ENCODE measurements at regions not wholly inside any gene's neighbourhood (a gene's known extent, or its start where the extent isn't known, plus 50 kb on each side); places are given as distances from the start of the nearest gene placed in this dataset.
A peak's percentile ranks its signal among the peaks of the same experiment; 100 is the strongest.
"Not testable (repeated sequence)": the region's sequence is repeated elsewhere in the genome, so short reads cannot be mapped to it uniquely, and the experiment has no call there.

- peak; percentile 23 to 70 (median 54) for DNase-seq
- H3K4me3 ChIP-seq (ENCODE audit: control insufficient read depth in 1 of 7, extremely low read depth in 1 of 7, insufficient read depth in 4 of 7, low read depth in 2 of 7, low read length in 6 of 7) = no peak overlapping the region
- peaks cover 5 to 37% (median 19%) of the 10 kb centered on the region in 4 experiments for H3K4me1 ChIP-seq (ENCODE audit: control extremely low read depth in 1 of 4, control insufficient read depth in 4 of 4, insufficient read depth in 4 of 4, low read length in 3 of 4)
- WGBS (ENCODE audit: insufficient coverage) = 0% methylated on average over 1 of the region's 3 CpGs
- POLR2A ChIA-PET = interaction anchor here (1.6 kb wide), 1 partner anchor 10 kb away, joined by 4 read pairs; no protein-coding TSS in a partner anchor
- H3K27ac ChIP-seq (ENCODE audit: insufficient read depth in 1 of 2, low read depth in 1 of 2, low read length in 2 of 2, poor library complexity in 1 of 2, severe bottlenecking in 2 of 2) = no peak overlapping the region
- H3K9me3 ChIP-seq (ENCODE audit: control extremely low read depth in 1 of 5, control insufficient read depth in 4 of 5, insufficient read depth in 2 of 5, low read depth in 1 of 5, low read length in 4 of 5) = no peaks in the 10 kb centered on the region
- H3K36me3 ChIP-seq (ENCODE audit: control insufficient read depth in 4 of 4, insufficient read depth in 4 of 4, low read length in 3 of 4) = no peaks in the 10 kb centered on the region
- no peaks in the 10 kb centered on the region for H3K27me3 ChIP-seq (replicated peaks in 2 of 5; ENCODE audit: control insufficient read depth in 4 of 5, insufficient read depth in 5 of 5, low read length in 4 of 5)
- CTCF ChIA-PET = interaction anchor here (1.1 to 1.9 kb wide), 3 partner anchors 9 to 409 kb away, joined by 3 to 7 read pairs (median 4); no protein-coding TSS in a partner anchor
Measured at GRCh38 chr16:58850678-58851020, 116.5 kb upstream of the GOT2 start.

DNA sequence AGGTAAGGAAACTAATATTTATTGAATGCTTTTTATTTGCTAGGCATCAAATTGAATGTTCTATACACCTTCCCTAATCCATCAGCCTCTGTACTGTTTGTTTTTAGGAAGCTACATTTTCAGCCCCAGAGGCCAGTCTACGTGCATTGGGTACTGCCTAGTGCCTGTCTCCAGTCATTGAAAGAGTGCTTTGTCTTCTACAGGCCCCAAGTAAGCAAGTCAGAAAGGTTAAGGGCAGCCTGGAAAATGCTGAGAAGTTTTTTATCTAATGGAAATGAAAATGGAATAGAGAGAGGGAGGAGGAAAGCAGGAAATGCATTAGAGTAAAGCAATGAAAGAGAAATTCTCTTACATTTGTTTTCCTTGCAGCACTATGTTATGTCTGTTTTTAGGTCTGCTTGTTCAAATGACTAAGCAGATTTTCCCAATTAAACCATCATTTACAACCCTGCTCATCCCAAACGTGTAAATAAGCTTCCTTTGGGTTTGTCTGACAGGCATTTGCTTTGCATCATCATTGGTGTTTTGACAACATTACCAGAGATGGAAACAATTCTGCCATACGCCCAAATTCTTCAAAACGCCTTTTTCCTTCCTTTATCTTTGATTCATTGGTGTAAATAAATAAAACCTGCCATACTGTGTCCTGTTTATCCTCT lies 116.0 kb upstream of the GOT2 start:
- peak overlapping the region in 1 of 2 experiments; percentile 6 for H3K27ac ChIP-seq (ENCODE audit: insufficient read depth in 1 of 2, low read depth in 1 of 2, low read length in 2 of 2, poor library complexity in 1 of 2, severe bottlenecking in 2 of 2)
- WGBS (ENCODE audit: insufficient coverage) = 25% methylated on average over 2 of the region's 4 CpGs
- no peaks in the 10 kb centered on the region for H3K27me3 ChIP-seq (replicated peaks in 2 of 5; ENCODE audit: control insufficient read depth in 4 of 5, insufficient read depth in 5 of 5, low read length in 4 of 5)
- H3K36me3 ChIP-seq (ENCODE audit: control insufficient read depth in 4 of 4, insufficient read depth in 4 of 4, low read length in 3 of 4) = no peaks in the 10 kb centered on the region
- peaks cover 5 to 32% (median 15%) of the 10 kb centered on the region in 4 experiments for H3K4me1 ChIP-seq (ENCODE audit: control extremely low read depth in 1 of 4, control insufficient read depth in 4 of 4, insufficient read depth in 4 of 4, low read length in 3 of 4)
- H3K4me3 ChIP-seq (ENCODE audit: control insufficient read depth in 1 of 7, extremely low read depth in 1 of 7, insufficient read depth in 4 of 7, low read depth in 2 of 7, low read length in 6 of 7) = no peak overlapping the region
- CTCF ChIA-PET = interaction anchor here (1.1 to 1.9 kb wide), 3 partner anchors 9 to 410 kb away, joined by 3 to 7 read pairs (median 4); no protein-coding TSS in a partner anchor
- no peak for DNase-seq
- no peaks in the 10 kb centered on the region for H3K9me3 ChIP-seq (ENCODE audit: control extremely low read depth in 1 of 5, control insufficient read depth in 4 of 5, insufficient read depth in 2 of 5, low read depth in 1 of 5, low read length in 4 of 5)
- POLR2A ChIA-PET = interaction anchor here (1.6 kb wide), 1 partner anchor 10 kb away, joined by 4 read pairs; no protein-coding TSS in a partner anchor

DNA sequence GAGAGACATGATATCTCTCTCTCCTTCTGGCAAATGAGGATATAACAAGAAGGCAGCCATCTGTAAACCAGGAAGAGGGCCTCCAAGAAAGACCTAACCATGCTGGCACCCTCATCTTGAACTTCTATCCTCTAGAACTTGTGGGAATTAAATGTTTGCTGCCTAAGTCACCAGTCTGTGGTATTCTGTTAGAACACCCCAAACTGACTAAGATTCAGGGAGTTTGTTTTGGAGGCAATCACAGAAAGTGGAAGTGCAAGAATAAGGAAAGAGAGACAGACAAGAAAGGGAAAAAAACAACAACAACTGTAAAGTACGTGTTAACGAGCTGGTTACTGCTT lies 114.5 kb upstream of the GOT2 start:
- Histone ChIP-seq H3K27me3 (replicated peaks in 2 of 5; ENCODE audit: control insufficient read depth in 4 of 5, insufficient read depth in 5 of 5, low read length in 4 of 5) (no peaks in the 10 kb centered on the region), H3K9me3 (ENCODE audit: control extremely low read depth in 1 of 5, control insufficient read depth in 4 of 5, insufficient read depth in 2 of 5, low read depth in 1 of 5, low read length in 4 of 5) (no peaks in the 10 kb centered on the region), H3K4me3 (ENCODE audit: control insufficient read depth in 1 of 7, extremely low read depth in 1 of 7, insufficient read depth in 4 of 7, low read depth in 2 of 7, low read length in 6 of 7) (no peak overlapping the region), H3K36me3 (ENCODE audit: control insufficient read depth in 4 of 4, insufficient read depth in 4 of 4, low read length in 3 of 4) (no peaks in the 10 kb centered on the region), H3K27ac (ENCODE audit: insufficient read depth in 1 of 2, low read depth in 1 of 2, low read length in 2 of 2, poor library complexity in 1 of 2, severe bottlenecking in 2 of 2) (no peak overlapping the region), H3K4me1 (ENCODE audit: control extremely low read depth in 1 of 4, control insufficient read depth in 4 of 4, insufficient read depth in 4 of 4, low read length in 3 of 4) (peaks cover 0 to 19% (median 5%) of the 10 kb centered on the region in 4 experiments)
- no peak for DNase-seq
- ChIA-PET CTCF (no interaction called here), POLR2A (no interaction called here)
- 100% methylated on average over 2 of the region's 2 CpGs for WGBS (ENCODE audit: insufficient coverage)

DNA sequence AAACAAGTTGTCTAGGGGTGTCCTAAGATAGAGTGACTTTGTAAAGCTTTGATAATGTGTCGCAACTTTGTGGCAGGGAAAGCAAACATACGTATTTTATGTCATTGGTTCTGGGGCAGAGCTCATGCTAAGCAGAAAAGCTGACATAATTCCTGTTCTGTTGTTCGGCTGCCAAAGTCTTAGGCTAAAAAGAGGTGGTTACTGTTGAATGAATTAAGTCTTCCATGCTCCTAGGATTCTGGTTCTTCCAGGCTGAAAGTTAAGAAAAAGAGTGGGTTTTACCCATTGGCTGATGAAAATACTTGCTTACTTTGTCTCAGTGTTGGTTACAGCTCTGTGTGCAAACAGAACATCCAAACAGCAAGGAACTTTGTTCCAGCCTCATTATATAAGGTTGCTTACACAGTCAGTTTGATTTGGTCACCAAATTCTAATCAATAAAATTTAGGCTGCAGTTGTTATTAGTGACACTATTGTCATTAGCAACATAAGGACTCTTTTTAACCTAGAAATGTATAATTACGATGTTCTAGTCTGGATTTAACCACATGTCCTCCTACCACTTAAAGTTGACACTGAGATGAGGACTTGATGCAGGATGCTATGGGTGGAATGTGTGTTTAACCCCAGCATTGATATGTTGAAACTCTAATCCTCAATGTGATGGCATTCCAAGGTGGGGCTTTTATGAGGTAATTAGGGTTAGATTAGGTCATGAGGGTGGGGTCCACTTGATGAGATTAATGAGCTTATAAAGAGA lies 114.0 kb upstream of the GOT2 start:
- WGBS (ENCODE audit: insufficient coverage) = 77% methylated on average over 3 of the region's 4 CpGs
- POLR2A ChIA-PET = no interaction called here
- Histone ChIP-seq H3K27ac (ENCODE audit: insufficient read depth in 1 of 2, low read depth in 1 of 2, low read length in 2 of 2, poor library complexity in 1 of 2, severe bottlenecking in 2 of 2) (no peak overlapping the region), H3K4me1 (ENCODE audit: control extremely low read depth in 1 of 4, control insufficient read depth in 4 of 4, insufficient read depth in 4 of 4, low read length in 3 of 4) (peaks cover 0 to 18% (median 5%) of the 10 kb centered on the region in 4 experiments), H3K36me3 (ENCODE audit: control insufficient read depth in 4 of 4, insufficient read depth in 4 of 4, low read length in 3 of 4) (no peaks in the 10 kb centered on the region), H3K9me3 (ENCODE audit: control extremely low read depth in 1 of 5, control insufficient read depth in 4 of 5, insufficient read depth in 2 of 5, low read depth in 1 of 5, low read length in 4 of 5) (no peaks in the 10 kb centered on the region), H3K4me3 (ENCODE audit: control insufficient read depth in 1 of 7, extremely low read depth in 1 of 7, insufficient read depth in 4 of 7, low read depth in 2 of 7, low read length in 6 of 7) (no peak overlapping the region), H3K27me3 (replicated peaks in 2 of 5; ENCODE audit: control insufficient read depth in 4 of 5, insufficient read depth in 5 of 5, low read length in 4 of 5) (no peaks in the 10 kb centered on the region)
- no peak for DNase-seq
- CTCF ChIA-PET = interaction anchor here (1.4 kb wide), 1 partner anchor 34 kb away, joined by 3 read pairs; no protein-coding TSS in a partner anchor

DNA sequence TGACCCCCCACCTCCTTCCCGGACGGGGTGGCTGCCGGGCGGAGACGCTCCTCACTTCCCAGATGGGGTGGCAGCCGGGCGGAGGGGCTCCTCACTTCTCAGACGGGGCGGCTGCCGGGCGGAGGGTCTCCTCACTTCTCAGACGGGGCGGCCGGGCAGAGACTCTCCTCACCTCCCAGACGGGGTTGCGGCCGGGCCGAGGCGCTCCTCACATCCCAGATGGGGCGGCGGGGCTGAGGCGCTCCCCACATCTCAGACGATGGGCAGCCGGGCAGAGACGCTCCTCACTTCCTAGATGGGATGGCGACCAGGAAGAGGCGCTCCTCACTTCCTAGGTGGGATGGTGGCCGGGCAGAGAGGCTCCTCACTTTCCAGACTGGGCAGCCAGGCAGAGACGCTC lies 112.1 kb upstream of the GOT2 start:
- CTCF ChIA-PET = not testable (repeated sequence)
- WGBS (ENCODE audit: insufficient coverage) = 100% methylated on average over 3 of the region's 29 CpGs

GRCh38 chr16:58843675-58844074 lies 109.6 kb upstream of the GOT2 start:
- H3K36me3 ChIP-seq (ENCODE audit: control insufficient read depth in 4 of 4, insufficient read depth in 4 of 4, low read length in 3 of 4) = no peaks in the 10 kb centered on the region
- DNase-seq = peak; percentile 65 to 85 (median 82)
- no CpG with 5 or more reads among the region's 2 CpGs for WGBS (ENCODE audit: insufficient coverage)
- POLR2A ChIA-PET = interaction anchor here (0.8 kb wide), 1 partner anchor 15 kb away, joined by 4 read pairs; no protein-coding TSS in a partner anchor
- no peak overlapping the region for H3K4me3 ChIP-seq (ENCODE audit: control insufficient read depth in 1 of 7, extremely low read depth in 1 of 7, insufficient read depth in 4 of 7, low read depth in 2 of 7, low read length in 6 of 7)
- H3K9me3 ChIP-seq (ENCODE audit: control extremely low read depth in 1 of 5, control insufficient read depth in 4 of 5, insufficient read depth in 2 of 5, low read depth in 1 of 5, low read length in 4 of 5) = no peaks in the 10 kb centered on the region
- H3K27ac ChIP-seq (ENCODE audit: insufficient read depth in 1 of 2, low read depth in 1 of 2, low read length in 2 of 2, poor library complexity in 1 of 2, severe bottlenecking in 2 of 2) = no peak overlapping the region
- H3K27me3 ChIP-seq (replicated peaks in 2 of 5; ENCODE audit: control insufficient read depth in 4 of 5, insufficient read depth in 5 of 5, low read length in 4 of 5) = no peaks in the 10 kb centered on the region
- CTCF ChIA-PET = interaction anchor here (0.6 to 3.2 kb wide), 17 partner anchors 9 to 1360 kb away, joined by 3 to 28 read pairs (median 3); no protein-coding TSS in a partner anchor
- H3K4me1 ChIP-seq (ENCODE audit: control extremely low read depth in 1 of 4, control insufficient read depth in 4 of 4, insufficient read depth in 4 of 4, low read length in 3 of 4) = peaks cover 0 to 2% (median 0%) of the 10 kb centered on the region in 4 experiments

More for the DNA sequence above, 112.1 kb upstream of the GOT2 start:
- H3K27ac ChIP-seq (ENCODE audit: insufficient read depth in 1 of 2, low read depth in 1 of 2, low read length in 2 of 2, poor library complexity in 1 of 2, severe bottlenecking in 2 of 2); DNase-seq; H3K4me3 ChIP-seq (ENCODE audit: control insufficient read depth in 1 of 7, extremely low read depth in 1 of 7, insufficient read depth in 4 of 7, low read depth in 2 of 7, low read length in 6 of 7); H3K27me3 ChIP-seq (replicated peaks in 2 of 5; ENCODE audit: control insufficient read depth in 4 of 5, insufficient read depth in 5 of 5, low read length in 4 of 5); POLR2A ChIA-PET; H3K9me3 ChIP-seq (ENCODE audit: control extremely low read depth in 1 of 5, control insufficient read depth in 4 of 5, insufficient read depth in 2 of 5, low read depth in 1 of 5, low read length in 4 of 5); H3K36me3 ChIP-seq (ENCODE audit: control insufficient read depth in 4 of 4, insufficient read depth in 4 of 4, low read length in 3 of 4): not testable (repeated sequence)
- peaks cover 0 to 18% (median 5%) of the 10 kb centered on the region in 4 experiments for H3K4me1 ChIP-seq (ENCODE audit: control extremely low read depth in 1 of 4, control insufficient read depth in 4 of 4, insufficient read depth in 4 of 4, low read length in 3 of 4)

DNA sequence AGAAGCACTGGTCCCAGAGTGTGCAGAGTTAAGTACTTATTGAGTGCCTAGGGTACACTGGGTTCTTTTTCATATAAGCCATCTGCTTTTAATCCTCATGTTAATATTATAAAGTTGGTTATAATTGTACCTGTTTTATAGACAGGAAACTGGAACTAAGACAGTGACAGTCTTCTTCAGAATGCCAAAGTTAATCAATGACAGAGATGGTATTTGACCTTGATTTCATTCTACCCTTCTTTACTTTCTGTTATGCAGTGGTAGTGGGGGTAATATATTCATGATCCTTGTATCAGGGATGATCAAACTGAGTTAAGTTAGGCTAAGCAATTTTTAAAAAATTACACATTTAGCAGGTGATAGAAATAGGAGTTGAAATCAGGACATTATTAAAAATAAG lies 108.6 kb upstream of the GOT2 start:
- CTCF ChIA-PET = interaction anchor here (3.2 kb wide), 1 partner anchor 11 kb away, joined by 28 read pairs; no protein-coding TSS in a partner anchor
- no peak for DNase-seq
- Histone ChIP-seq H3K9me3 (ENCODE audit: control extremely low read depth in 1 of 5, control insufficient read depth in 4 of 5, insufficient read depth in 2 of 5, low read depth in 1 of 5, low read length in 4 of 5) (no peaks in the 10 kb centered on the region), H3K27ac (ENCODE audit: insufficient read depth in 1 of 2, low read depth in 1 of 2, low read length in 2 of 2, poor library complexity in 1 of 2, severe bottlenecking in 2 of 2) (no peak overlapping the region), H3K4me1 (ENCODE audit: control extremely low read depth in 1 of 4, control insufficient read depth in 4 of 4, insufficient read depth in 4 of 4, low read length in 3 of 4) (peaks cover 0 to 2% (median 0%) of the 10 kb centered on the region in 4 experiments), H3K4me3 (ENCODE audit: control insufficient read depth in 1 of 7, extremely low read depth in 1 of 7, insufficient read depth in 4 of 7, low read depth in 2 of 7, low read length in 6 of 7) (no peak overlapping the region), H3K27me3 (replicated peaks in 2 of 5; ENCODE audit: control insufficient read depth in 4 of 5, insufficient read depth in 5 of 5, low read length in 4 of 5) (no peaks in the 10 kb centered on the region), H3K36me3 (ENCODE audit: control insufficient read depth in 4 of 4, insufficient read depth in 4 of 4, low read length in 3 of 4) (no peaks in the 10 kb centered on the region)
- POLR2A ChIA-PET = no interaction called here

Measured in common myeloid progenitor, CD34-positive (primary cell).